HG03469 (cell line): ENCODE measurements at regions not wholly inside any gene's neighbourhood (a gene's known extent, or its start where the extent isn't known, plus 50 kb on each side); places are given as distances from the start of the nearest gene placed in this dataset.

Experiments used
- ATAC-seq: cut with Tn5 transposase; IDR thresholded peaks from one replicate; pipeline ENCODE4 v1.9.1; 2021; ENCODE audit warnings: mild to moderate bottlenecking, moderate library complexity, moderate number of reproducible peaks; ENCODE audit not compliant: unreplicated experiment

DNA sequence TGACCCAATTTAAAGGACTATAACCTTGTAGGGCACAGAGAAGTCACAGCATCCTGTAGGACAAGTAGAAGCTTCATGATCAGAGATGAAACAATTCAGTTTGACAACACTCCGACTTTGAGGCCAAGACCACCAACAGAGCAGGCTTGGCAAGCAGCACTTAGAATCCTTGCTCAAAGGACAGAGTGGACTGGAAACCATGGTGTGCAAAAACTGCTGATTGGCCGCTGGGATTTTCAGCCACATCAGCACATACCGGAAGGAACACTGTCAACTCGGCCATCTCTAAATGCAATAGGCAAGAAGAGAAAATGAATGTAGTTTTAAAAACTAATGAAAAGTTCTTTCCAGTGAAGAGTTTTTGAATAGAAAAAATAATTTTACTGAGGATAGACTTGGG, 92.0 kb upstream of the PRMT6 start:
- no peak for ATAC-seq

DNA sequence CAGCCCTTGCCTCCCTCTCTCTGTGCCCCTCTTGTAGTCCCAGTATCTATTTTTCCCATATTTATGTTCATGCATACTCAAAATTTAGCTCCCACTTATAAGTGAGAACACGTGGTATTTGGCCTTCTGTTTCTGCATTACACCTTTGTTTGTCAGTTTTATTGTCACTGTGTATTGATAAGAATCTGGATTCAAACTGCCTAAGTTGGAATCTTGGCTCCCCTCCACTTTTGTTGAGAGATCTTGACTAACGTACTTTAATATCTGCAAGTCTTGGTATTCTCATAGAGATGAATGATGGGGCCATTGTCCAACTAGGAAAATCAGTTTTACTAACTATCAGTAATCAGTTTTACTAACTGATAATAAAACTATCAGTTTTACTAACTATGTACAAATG, 87.8 kb upstream of the PRMT6 start:
- no peak for ATAC-seq

GRCh38 chr1:106969731-106970130, 86.7 kb upstream of the PRMT6 start:
- ATAC-seq: no peak

- ATAC-seq: no peak
Measured at GRCh38 chr1:106972074-106972473, 84.4 kb upstream of the PRMT6 start.

- ATAC-seq: no peak
Measured at GRCh38 chr1:106975944-106976343, 80.5 kb upstream of the PRMT6 start.

GRCh38 chr1:106978477-106979322, 77.8 kb upstream of the PRMT6 start:
- ATAC-seq: no peak

GRCh38 chr1:106979371-106979770, 77.1 kb upstream of the PRMT6 start:
- ATAC-seq: no peak

DNA sequence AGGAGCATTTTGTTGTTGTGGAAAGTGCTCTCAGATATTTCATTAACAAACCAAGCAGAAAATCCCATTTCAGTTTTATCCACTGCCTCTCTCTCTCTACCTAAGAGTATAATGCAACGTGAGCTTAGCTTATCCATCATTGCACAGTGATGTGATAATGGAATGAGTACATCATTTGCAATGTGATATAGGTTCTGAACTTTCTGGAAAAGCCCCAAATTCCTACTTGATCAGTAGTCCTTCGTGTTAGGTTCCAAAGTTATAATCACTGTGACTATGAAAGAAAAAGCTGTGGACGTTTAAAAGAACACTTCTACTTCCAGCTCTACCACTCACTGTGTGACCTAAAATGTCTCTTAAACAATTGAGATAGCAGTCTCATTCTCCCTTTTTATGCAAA, 76.4 kb upstream of the PRMT6 start:
- no peak for ATAC-seq

GRCh38 chr1:106984801-106985200, 71.7 kb upstream of the PRMT6 start:
- ATAC-seq: no peak

- ATAC-seq: no peak
Measured at GRCh38 chr1:106986603-106987002, 69.9 kb upstream of the PRMT6 start.

- ATAC-seq: peak; percentile 94
Measured at GRCh38 chr1:106995970-106996369, 60.5 kb upstream of the PRMT6 start.

- ATAC-seq: no peak
Measured at GRCh38 chr1:106998431-106999002, 58.0 kb upstream of the PRMT6 start.

DNA sequence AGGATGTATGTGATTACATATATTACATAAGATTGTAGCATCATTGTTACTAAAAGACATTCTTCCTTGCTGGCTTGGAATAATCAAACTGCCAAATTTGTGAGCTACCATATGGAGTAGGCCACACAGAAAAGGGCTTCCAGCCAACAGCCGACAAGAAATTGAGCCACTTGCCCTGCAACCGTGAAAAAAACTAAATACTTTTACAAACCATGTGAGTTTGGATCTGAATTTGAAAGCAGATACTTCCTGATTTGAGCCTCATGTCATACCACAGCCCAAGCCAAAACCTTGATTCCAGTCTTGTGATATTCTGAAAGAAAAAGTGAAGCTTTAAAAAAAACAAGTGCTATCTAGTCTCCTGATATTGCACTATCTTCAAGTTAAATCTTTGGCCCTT, 55.6 kb upstream of the PRMT6 start:
- no peak for ATAC-seq

DNA sequence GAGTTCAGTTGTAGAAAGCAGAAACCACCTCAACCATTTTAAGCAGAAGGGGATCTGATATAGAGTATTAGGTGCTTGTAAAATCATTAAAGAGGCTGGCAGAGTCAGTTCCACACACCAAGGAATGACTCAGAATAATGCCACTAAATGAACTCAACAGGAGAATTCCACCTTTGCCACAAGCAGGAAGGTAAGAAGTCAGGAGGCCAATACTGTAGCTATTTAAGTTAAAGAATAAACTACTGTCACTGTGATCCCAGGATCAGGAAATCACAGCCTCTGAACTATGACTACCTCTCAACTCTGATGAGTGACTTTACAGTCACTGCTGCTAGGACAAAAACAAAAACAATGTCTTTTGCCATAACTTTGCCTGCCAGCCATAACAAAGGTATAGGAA, 52.5 kb upstream of the PRMT6 start:
- no peak for ATAC-seq

GRCh38 chr1:107004421-107004820, 52.1 kb upstream of the PRMT6 start:
- no peak for ATAC-seq
